Keratinocyte (primary cell): ENCODE measurements at regions not wholly inside any gene's neighbourhood (a gene's known extent, or its start where the extent isn't known, plus 50 kb on each side); places are given as distances from the start of the nearest gene placed in this dataset.

Experiments used
- CTCF ChIP-seq, 3 experiments: IDR thresholded peaks in 1 of 3; conservative IDR thresholded peaks in 1 of 3; optimal IDR thresholded peaks in 1 of 3; 2 replicates in 2 of 3; 3 replicates in 1 of 3; pipeline versions ENCODE3 to v1.5.1; 2011; ENCODE audit warnings: low read length in 3 of 3, mild to moderate bottlenecking in 3 of 3, moderate library complexity in 2 of 3, control low read depth in 1 of 3, inconsistent platforms in 1 of 3; ENCODE audit not compliant: insufficient read depth in 2 of 3; ENCODE audit errors: extremely low read depth in 1 of 3
- EZH2 ChIP-seq: IDR thresholded peaks from one replicate; pipeline ENCODE4 v1.6.1; 2012; ENCODE audit warnings: inconsistent platforms, mild to moderate bottlenecking, low read length, moderate library complexity

GRCh38 chr2:175462246-175462645 is 280.7 kb upstream of the ATP5MC3 start:
- TF ChIP-seq CTCF (optimal IDR thresholded peaks at IDR 0.05 in 1 of 3, IDR thresholded peaks at IDR 0.05 in 1 of 3, conservative IDR thresholded peaks at IDR 0.05 in 1 of 3; ENCODE audit: extremely low read depth in 1 of 3, insufficient read depth in 2 of 3, low read length in 3 of 3): no peak
- no peak for TF ChIP-seq EZH2
